ENCODE measurements at regions not wholly inside any gene's neighbourhood (a gene's known extent, or its start where the extent isn't known, plus 50 kb on each side); places are given as distances from the start of the nearest gene placed in this dataset.

- DNase-seq (ENCODE audit: low spot score), result no peak
- intact Hi-C loops (cut with micrococcal nuclease; ENCODE audit: unreplicated experiment), result no loop called here
- Histone ChIP-seq H3K4me3 (ENCODE audit: low read depth, low read length, poor library complexity, severe bottlenecking) (no peak overlapping the region), H3K27ac (ENCODE audit: low read depth, low read length, poor library complexity, severe bottlenecking) (no peak overlapping the region), H3K9me3 (ENCODE audit: low read depth, low read length, poor library complexity, severe bottlenecking) (no peaks in the 10 kb centered on the region), H3K27me3 (replicated peaks; ENCODE audit: insufficient read depth, low read depth, low read length, poor library complexity) (peaks cover 3% of the 10 kb centered on the region), H3K4me1 (ENCODE audit: insufficient read depth, low read length, poor library complexity, severe bottlenecking) (no peaks in the 10 kb centered on the region), H3K36me3 (ENCODE audit: insufficient read depth, low read length, poor library complexity, severe bottlenecking) (no peaks in the 10 kb centered on the region)
- ChIA-PET POLR2A (ENCODE audit: low non-redundant PET) (no interaction called here), CTCF (no interaction called here)
- BruUV-seq (replicated peaks), result no TSS peak
- TF ChIP-seq EZH2 (IDR thresholded peaks at IDR 0.05; ENCODE audit: borderline replicate concordance, low read depth, low read length, poor library complexity, severe bottlenecking) (no peak), CTCF (conservative IDR thresholded peaks at IDR 0.05; ENCODE audit: low read depth, low read length) (no peak)
Measured at GRCh38 chr16:26317885-26318284, 626.1 kb downstream of the HS3ST4 start.

- Histone ChIP-seq H3K4me3 (ENCODE audit: low read depth, low read length, poor library complexity, severe bottlenecking) (no peak overlapping the region), H3K4me1 (ENCODE audit: insufficient read depth, low read length, poor library complexity, severe bottlenecking) (no peaks in the 10 kb centered on the region), H3K27me3 (replicated peaks; ENCODE audit: insufficient read depth, low read depth, low read length, poor library complexity) (peaks cover 21% of the 10 kb centered on the region), H3K36me3 (ENCODE audit: insufficient read depth, low read length, poor library complexity, severe bottlenecking) (no peaks in the 10 kb centered on the region), H3K9me3 (ENCODE audit: low read depth, low read length, poor library complexity, severe bottlenecking) (no peaks in the 10 kb centered on the region), H3K27ac (ENCODE audit: low read depth, low read length, poor library complexity, severe bottlenecking) (no peak overlapping the region)
- DNase-seq (ENCODE audit: low spot score), result no peak
- no peak for TF ChIP-seq CTCF (conservative IDR thresholded peaks at IDR 0.05; ENCODE audit: low read depth, low read length)
- no peak for TF ChIP-seq EZH2 (IDR thresholded peaks at IDR 0.05; ENCODE audit: borderline replicate concordance, low read depth, low read length, poor library complexity, severe bottlenecking)
- no TSS peak for BruUV-seq (replicated peaks)
- ChIA-PET CTCF (no interaction called here), POLR2A (ENCODE audit: low non-redundant PET) (no interaction called here)
- intact Hi-C loops (cut with micrococcal nuclease; ENCODE audit: unreplicated experiment), result no loop called here
Measured at GRCh38 chr16:26330654-26331053, 638.9 kb downstream of the HS3ST4 start.

DNA sequence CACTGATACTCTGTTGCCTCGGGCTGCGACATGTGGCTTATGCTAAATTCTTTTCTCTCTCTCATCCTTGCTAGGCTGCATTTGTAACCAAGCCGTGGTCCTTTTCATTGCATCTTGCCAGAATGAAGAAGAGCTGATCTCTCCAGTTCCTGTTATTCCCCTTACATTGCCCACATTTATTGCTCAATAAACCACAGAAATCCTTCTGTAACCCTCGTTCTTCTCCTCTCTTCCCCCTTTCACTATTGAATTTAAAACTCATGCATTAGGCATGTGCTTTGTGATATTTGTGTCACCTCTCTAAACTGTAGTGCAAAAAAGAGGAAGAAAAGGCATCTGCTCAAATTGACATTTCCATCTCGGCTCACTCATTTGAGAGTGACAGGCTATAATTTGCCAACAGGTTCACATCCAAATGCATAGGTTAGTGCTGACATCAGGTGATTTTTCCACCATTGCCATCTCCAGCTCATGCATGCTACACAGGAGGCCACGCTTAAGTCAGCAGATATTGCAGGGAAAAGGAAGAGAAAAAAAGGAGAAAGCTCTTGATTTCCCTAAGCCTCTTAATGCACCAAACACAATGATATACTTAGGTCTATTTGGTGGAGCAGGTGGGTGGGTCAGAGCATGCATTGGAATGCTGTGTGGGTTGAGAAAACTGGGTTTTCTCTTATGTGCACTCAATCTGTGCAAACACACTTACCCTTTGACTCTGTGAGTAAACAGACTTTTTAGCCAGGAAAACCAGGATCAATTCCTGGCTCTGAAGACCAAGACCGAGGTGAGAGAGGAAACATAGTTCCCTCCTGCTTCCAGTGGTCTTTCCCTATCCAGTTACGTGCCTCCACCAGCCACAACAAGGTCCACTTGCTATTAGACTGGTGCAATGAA lies 642.7 kb downstream of the HS3ST4 start:
- ChIA-PET POLR2A (ENCODE audit: low non-redundant PET) (no interaction called here), CTCF (no interaction called here)
- Histone ChIP-seq H3K4me1 (ENCODE audit: insufficient read depth, low read length, poor library complexity, severe bottlenecking) (no peaks in the 10 kb centered on the region), H3K9me3 (ENCODE audit: low read depth, low read length, poor library complexity, severe bottlenecking) (no peaks in the 10 kb centered on the region), H3K27ac (ENCODE audit: low read depth, low read length, poor library complexity, severe bottlenecking) (no peak overlapping the region), H3K36me3 (ENCODE audit: insufficient read depth, low read length, poor library complexity, severe bottlenecking) (no peaks in the 10 kb centered on the region), H3K27me3 (replicated peaks; ENCODE audit: insufficient read depth, low read depth, low read length, poor library complexity) (peaks cover 8% of the 10 kb centered on the region), H3K4me3 (ENCODE audit: low read depth, low read length, poor library complexity, severe bottlenecking) (no peak overlapping the region)
- no TSS peak for BruUV-seq (replicated peaks)
- TF ChIP-seq EZH2 (IDR thresholded peaks at IDR 0.05; ENCODE audit: borderline replicate concordance, low read depth, low read length, poor library complexity, severe bottlenecking) (no peak), CTCF (conservative IDR thresholded peaks at IDR 0.05; ENCODE audit: low read depth, low read length) (no peak)
- no peak for DNase-seq (ENCODE audit: low spot score)
- intact Hi-C loops (cut with micrococcal nuclease; ENCODE audit: unreplicated experiment), result no loop called here
